ENCODE measurements at regions not wholly inside any gene's neighbourhood (a gene's known extent, or its start where the extent isn't known, plus 50 kb on each side); places are given as distances from the start of the nearest gene placed in this dataset.

GRCh38 chr4:141578451-141578850 lies 57.9 kb upstream of the IL15 start:
- Histone ChIP-seq H3K36me3 (ENCODE audit: control insufficient read depth in 4 of 4, insufficient read depth in 3 of 4, low read depth in 1 of 4, low read length in 3 of 4) (no peaks in the 10 kb centered on the region), H3K27ac (ENCODE audit: low read depth in 1 of 2, low read length in 2 of 2) (no peak overlapping the region), H3K4me1 (ENCODE audit: control insufficient read depth in 4 of 4, insufficient read depth in 4 of 4, low read length in 3 of 4) (no peaks in the 10 kb centered on the region), H3K9ac (ENCODE audit: low read depth in 1 of 2, low read length in 2 of 2) (no peak overlapping the region), H3K27me3 (ENCODE audit: control insufficient read depth in 4 of 4, insufficient read depth in 4 of 4, low read length in 3 of 4) (no peaks in the 10 kb centered on the region), H3K4me3 (ENCODE audit: low read depth in 1 of 3, low read length in 3 of 3) (no peak overlapping the region), H3K9me3 (ENCODE audit: control insufficient read depth in 4 of 4, low read length in 3 of 4) (no peaks in the 10 kb centered on the region)
- DNase-seq (ENCODE audit: low spot score), result no peak
- no peak for TF ChIP-seq REST (IDR thresholded peaks at IDR 0.05)
- TF ChIP-seq, protein P1, sequence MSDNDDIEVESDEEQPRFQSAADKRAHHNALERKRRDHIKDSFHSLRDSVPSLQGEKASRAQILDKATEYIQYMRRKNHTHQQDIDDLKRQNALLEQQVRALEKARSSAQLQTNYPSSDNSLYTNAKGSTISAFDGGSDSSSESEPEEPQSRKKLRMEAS (IDR thresholded peaks at IDR 0.05), result no peak
- no peak for TF ChIP-seq JUND (IDR thresholded peaks at IDR 0.05)
- no peak for TF ChIP-seq CTCF (IDR thresholded peaks at IDR 0.05; ENCODE audit: low read depth, low read length, missing input control)

DNA sequence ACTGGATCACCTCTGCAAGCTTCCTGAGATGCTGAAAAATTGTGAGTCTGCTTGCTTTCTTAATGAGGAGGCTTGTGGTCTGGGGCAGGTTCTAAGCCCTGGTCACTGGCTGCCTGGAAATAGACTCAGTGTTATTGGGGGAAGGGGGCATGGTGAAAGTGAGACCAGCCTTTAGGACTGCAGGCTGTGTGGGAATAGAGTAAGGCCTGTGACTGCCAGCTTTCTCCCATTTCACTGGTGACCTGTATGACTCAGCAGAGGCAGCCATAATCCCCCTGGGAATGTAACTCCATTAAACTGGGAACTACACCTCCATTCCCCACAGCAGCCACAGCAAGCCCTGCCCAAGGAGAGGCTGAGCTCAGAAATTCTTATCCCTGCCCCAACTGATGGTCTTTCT lies 55.9 kb upstream of the IL15 start:
- no peak overlapping the region for H3K4me3 ChIP-seq (ENCODE audit: low read depth in 1 of 3, low read length in 3 of 3)
- H3K9ac ChIP-seq (ENCODE audit: low read depth in 1 of 2, low read length in 2 of 2), result no peak overlapping the region

More for the DNA sequence above, 55.9 kb upstream of the IL15 start:
- Histone ChIP-seq H3K4me1 (ENCODE audit: control insufficient read depth in 4 of 4, insufficient read depth in 4 of 4, low read length in 3 of 4) (no peaks in the 10 kb centered on the region), H3K9me3 (ENCODE audit: control insufficient read depth in 4 of 4, low read length in 3 of 4) (peaks cover 0 to 4% (median 0%) of the 10 kb centered on the region in 4 donors), H3K36me3 (ENCODE audit: control insufficient read depth in 4 of 4, insufficient read depth in 3 of 4, low read depth in 1 of 4, low read length in 3 of 4) (no peaks in the 10 kb centered on the region), H3K27me3 (ENCODE audit: control insufficient read depth in 4 of 4, insufficient read depth in 4 of 4, low read length in 3 of 4) (no peaks in the 10 kb centered on the region), H3K27ac (ENCODE audit: low read depth in 1 of 2, low read length in 2 of 2) (no peak overlapping the region)
- TF ChIP-seq RXRA (IDR thresholded peaks at IDR 0.05) (no peak), JUND (IDR thresholded peaks at IDR 0.05) (no peak), FOXA2 (IDR thresholded peaks at IDR 0.05) (no peak), RAD21 (IDR thresholded peaks at IDR 0.05) (no peak), HNF4G (IDR thresholded peaks at IDR 0.05) (no peak), REST (IDR thresholded peaks at IDR 0.05) (no peak), HNF4A (conservative IDR thresholded peaks at IDR 0.05) (no peak), EGR1 (IDR thresholded peaks at IDR 0.05; ENCODE audit: low read depth in 2 of 2) (no peak), ATF3 (IDR thresholded peaks at IDR 0.05) (no peak), GABPA (IDR thresholded peaks at IDR 0.05 in 1 of 2, conservative IDR thresholded peaks at IDR 0.05 in 1 of 2) (no peak), CTCF (IDR thresholded peaks at IDR 0.05; ENCODE audit: low read depth, low read length, missing input control) (no peak), FOXA1 (IDR thresholded peaks at IDR 0.05) (no peak), YY1 (IDR thresholded peaks at IDR 0.05) (no peak), NR2F2 (IDR thresholded peaks at IDR 0.05) (no peak), SP1 (IDR thresholded peaks at IDR 0.05) (no peak), TAF1 (conservative IDR thresholded peaks at IDR 0.05) (no peak)
- TF ChIP-seq, protein P1 (IDR thresholded peaks at IDR 0.05), result no peak
- TF ChIP-seq, protein P2, sequence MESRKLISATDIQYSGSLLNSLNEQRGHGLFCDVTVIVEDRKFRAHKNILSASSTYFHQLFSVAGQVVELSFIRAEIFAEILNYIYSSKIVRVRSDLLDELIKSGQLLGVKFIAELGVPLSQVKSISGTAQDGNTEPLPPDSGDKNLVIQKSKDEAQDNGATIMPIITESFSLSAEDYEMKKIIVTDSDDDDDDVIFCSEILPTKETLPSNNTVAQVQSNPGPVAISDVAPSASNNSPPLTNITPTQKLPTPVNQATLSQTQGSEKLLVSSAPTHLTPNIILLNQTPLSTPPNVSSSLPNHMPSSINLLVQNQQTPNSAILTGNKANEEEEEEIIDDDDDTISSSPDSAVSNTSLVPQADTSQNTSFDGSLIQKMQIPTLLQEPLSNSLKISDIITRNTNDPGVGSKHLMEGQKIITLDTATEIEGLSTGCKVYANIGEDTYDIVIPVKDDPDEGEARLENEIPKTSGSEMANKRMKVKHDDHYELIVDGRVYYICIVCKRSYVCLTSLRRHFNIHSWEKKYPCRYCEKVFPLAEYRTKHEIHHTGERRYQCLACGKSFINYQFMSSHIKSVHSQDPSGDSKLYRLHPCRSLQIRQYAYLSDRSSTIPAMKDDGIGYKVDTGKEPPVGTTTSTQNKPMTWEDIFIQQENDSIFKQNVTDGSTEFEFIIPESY (IDR thresholded peaks at IDR 0.05), result no peak
- no peak for DNase-seq (ENCODE audit: low spot score)
